ENCODE measurements at regions not wholly inside any gene's neighbourhood (a gene's known extent, or its start where the extent isn't known, plus 50 kb on each side); places are given as distances from the start of the nearest gene placed in this dataset.

DNA sequence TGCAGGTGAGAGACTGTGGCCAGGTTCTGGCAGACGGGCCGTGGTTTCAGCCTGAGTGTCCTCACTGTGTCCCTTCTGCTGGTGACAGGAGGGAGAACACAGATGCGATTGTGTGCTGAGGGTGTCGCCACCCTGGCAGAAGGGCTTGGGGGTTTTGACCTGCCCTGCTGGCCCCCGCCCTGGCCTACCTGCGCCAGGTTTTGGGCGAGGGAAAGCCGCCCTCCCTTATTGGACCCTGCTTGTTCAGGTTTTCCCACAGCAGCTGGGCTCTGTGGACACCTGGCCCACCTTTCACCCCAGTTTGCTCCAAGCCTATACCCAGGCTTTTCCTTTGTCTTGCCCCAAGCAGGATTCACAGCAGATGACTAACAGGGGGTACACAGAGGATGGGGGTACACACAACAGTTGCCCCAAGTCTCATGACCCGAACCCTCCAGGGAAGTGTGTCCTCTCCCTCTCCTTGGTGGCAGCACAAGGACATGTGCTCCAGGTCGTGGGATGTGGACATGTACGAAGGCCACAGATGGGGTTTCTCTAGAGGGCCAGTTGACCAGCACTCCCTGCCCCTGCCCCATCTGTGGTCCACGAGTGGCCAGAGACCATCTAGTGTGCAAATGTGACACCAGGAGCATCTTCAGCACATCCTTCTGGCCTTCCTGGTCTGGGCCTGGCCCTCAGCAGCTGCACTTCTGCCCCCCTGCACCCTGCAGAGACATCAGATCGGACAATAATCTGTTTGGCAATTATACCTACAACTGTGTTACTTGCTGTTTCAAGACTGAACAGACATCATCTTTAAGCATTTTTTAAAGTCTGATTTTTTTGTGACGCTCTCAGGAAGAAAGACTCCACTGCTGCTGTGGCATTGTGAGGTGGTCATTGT, 265.8 kb upstream of the IRX4 start:
- Histone ChIP-seq H3K4me2 (ENCODE audit: low read length) (no peak overlapping the region), H2AFZ (ENCODE audit: low read depth, low read length) (no peak overlapping the region), H3F3A (ENCODE audit: insufficient read depth, low read length, poor library complexity, severe bottlenecking) (no peaks in the 10 kb centered on the region), H3K9me2 (ENCODE audit: insufficient read depth, low read length) (no peaks in the 10 kb centered on the region), H3K4me3 (ENCODE audit: low read length) (no peak overlapping the region), H3K27ac (ENCODE audit: low read length) (no peak overlapping the region), H3K36me3 (ENCODE audit: insufficient read depth, low read length) (no peaks in the 10 kb centered on the region), H3K9me3 (ENCODE audit: low read length) (peaks cover 10% of the 10 kb centered on the region), H4K20me1 (ENCODE audit: insufficient read depth) (no peaks in the 10 kb centered on the region), H3K9ac (ENCODE audit: low read length) (no peak overlapping the region), H3K27me3 (ENCODE audit: insufficient read depth, low read depth, low read length) (no peaks in the 10 kb centered on the region), H3K79me2 (replicated peaks; ENCODE audit: insufficient read depth, low read length) (no peaks in the 10 kb centered on the region)
- no peak for TF ChIP-seq EP300 (conservative IDR thresholded peaks at IDR 0.05; ENCODE audit: poor library complexity, severe bottlenecking)
- no peak for TF ChIP-seq POLR2AphosphoS5 (IDR thresholded peaks at IDR 0.05)
- no peak for TF ChIP-seq EZH2 (IDR thresholded peaks at IDR 0.05; ENCODE audit: borderline replicate concordance, insufficient read depth, low read length, poor library complexity, severe bottlenecking)
- TF ChIP-seq, protein P1, sequence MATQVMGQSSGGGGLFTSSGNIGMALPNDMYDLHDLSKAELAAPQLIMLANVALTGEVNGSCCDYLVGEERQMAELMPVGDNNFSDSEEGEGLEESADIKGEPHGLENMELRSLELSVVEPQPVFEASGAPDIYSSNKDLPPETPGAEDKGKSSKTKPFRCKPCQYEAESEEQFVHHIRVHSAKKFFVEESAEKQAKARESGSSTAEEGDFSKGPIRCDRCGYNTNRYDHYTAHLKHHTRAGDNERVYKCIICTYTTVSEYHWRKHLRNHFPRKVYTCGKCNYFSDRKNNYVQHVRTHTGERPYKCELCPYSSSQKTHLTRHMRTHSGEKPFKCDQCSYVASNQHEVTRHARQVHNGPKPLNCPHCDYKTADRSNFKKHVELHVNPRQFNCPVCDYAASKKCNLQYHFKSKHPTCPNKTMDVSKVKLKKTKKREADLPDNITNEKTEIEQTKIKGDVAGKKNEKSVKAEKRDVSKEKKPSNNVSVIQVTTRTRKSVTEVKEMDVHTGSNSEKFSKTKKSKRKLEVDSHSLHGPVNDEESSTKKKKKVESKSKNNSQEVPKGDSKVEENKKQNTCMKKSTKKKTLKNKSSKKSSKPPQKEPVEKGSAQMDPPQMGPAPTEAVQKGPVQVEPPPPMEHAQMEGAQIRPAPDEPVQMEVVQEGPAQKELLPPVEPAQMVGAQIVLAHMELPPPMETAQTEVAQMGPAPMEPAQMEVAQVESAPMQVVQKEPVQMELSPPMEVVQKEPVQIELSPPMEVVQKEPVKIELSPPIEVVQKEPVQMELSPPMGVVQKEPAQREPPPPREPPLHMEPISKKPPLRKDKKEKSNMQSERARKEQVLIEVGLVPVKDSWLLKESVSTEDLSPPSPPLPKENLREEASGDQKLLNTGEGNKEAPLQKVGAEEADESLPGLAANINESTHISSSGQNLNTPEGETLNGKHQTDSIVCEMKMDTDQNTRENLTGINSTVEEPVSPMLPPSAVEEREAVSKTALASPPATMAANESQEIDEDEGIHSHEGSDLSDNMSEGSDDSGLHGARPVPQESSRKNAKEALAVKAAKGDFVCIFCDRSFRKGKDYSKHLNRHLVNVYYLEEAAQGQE (IDR thresholded peaks at IDR 0.05; ENCODE audit: borderline replicate concordance), result no peak
- no peak for TF ChIP-seq SMC3 (conservative IDR thresholded peaks at IDR 0.05; ENCODE audit: poor library complexity)
- TF ChIP-seq RAD21 (conservative IDR thresholded peaks at IDR 0.05), result no peak
- no peak for TF ChIP-seq MXI1 (conservative IDR thresholded peaks at IDR 0.05; ENCODE audit: poor library complexity, severe bottlenecking)
- no peak for TF ChIP-seq TAF1 (IDR thresholded peaks at IDR 0.05; ENCODE audit: low read depth)
- TF ChIP-seq, protein P2, sequence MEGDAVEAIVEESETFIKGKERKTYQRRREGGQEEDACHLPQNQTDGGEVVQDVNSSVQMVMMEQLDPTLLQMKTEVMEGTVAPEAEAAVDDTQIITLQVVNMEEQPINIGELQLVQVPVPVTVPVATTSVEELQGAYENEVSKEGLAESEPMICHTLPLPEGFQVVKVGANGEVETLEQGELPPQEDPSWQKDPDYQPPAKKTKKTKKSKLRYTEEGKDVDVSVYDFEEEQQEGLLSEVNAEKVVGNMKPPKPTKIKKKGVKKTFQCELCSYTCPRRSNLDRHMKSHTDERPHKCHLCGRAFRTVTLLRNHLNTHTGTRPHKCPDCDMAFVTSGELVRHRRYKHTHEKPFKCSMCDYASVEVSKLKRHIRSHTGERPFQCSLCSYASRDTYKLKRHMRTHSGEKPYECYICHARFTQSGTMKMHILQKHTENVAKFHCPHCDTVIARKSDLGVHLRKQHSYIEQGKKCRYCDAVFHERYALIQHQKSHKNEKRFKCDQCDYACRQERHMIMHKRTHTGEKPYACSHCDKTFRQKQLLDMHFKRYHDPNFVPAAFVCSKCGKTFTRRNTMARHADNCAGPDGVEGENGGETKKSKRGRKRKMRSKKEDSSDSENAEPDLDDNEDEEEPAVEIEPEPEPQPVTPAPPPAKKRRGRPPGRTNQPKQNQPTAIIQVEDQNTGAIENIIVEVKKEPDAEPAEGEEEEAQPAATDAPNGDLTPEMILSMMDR (IDR thresholded peaks at IDR 0.05; ENCODE audit: poor library complexity, severe bottlenecking), result no peak

GRCh38 chr5:2147504-2148311, 265.0 kb upstream of the IRX4 start:
- H3K4me2 ChIP-seq (ENCODE audit: low read length), result no peak overlapping the region
- H4K20me1 ChIP-seq (ENCODE audit: insufficient read depth), result no peaks in the 10 kb centered on the region
- H3K27me3 ChIP-seq (ENCODE audit: insufficient read depth, low read depth, low read length), result no peaks in the 10 kb centered on the region
- no peaks in the 10 kb centered on the region for H3K36me3 ChIP-seq (ENCODE audit: insufficient read depth, low read length)
- H3K79me2 ChIP-seq (replicated peaks; ENCODE audit: insufficient read depth, low read length), result no peaks in the 10 kb centered on the region
- no peak overlapping the region for H2AFZ ChIP-seq (ENCODE audit: low read depth, low read length)
- TF ChIP-seq MXI1 (conservative IDR thresholded peaks at IDR 0.05; ENCODE audit: poor library complexity, severe bottlenecking) (no peak), SMC3 (conservative IDR thresholded peaks at IDR 0.05; ENCODE audit: poor library complexity) (no peak), TAF1 (IDR thresholded peaks at IDR 0.05; ENCODE audit: low read depth) (no peak)
- peaks cover 10% of the 10 kb centered on the region for H3K9me3 ChIP-seq (ENCODE audit: low read length)
- no peak overlapping the region for H3K9ac ChIP-seq (ENCODE audit: low read length)
- H3K9me2 ChIP-seq (ENCODE audit: insufficient read depth, low read length), result no peaks in the 10 kb centered on the region
- H3K27ac ChIP-seq (ENCODE audit: low read length), result no peak overlapping the region
- H3K4me3 ChIP-seq (ENCODE audit: low read length), result no peak overlapping the region
- no peaks in the 10 kb centered on the region for H3F3A ChIP-seq (ENCODE audit: insufficient read depth, low read length, poor library complexity, severe bottlenecking)

All from neural cell (in vitro differentiated cells).